Glomerular visceral epithelial cell (primary cell): ENCODE measurements at regions not wholly inside any gene's neighbourhood (a gene's known extent, or its start where the extent isn't known, plus 50 kb on each side); places are given as distances from the start of the nearest gene placed in this dataset.
"Not testable (repeated sequence)": the region's sequence is repeated elsewhere in the genome, so short reads cannot be mapped to it uniquely, and the experiment has no call there.

ENCODE experiments used
- DNase-seq: peaks from one replicate; pipeline ENCODE4 v3.0.0-alpha.2; 2016; ENCODE audit errors: extremely low spot score

GRCh38 chr1:217921126-217921904, 290.2 kb downstream of the SPATA17 start:
- DNase-seq, result no peak

GRCh38 chr1:217924924-217925323, 293.8 kb downstream of the SPATA17 start:
- no peak for DNase-seq

- DNase-seq, result no peak
These were observed 298.2 kb downstream of the SPATA17 start for GRCh38 chr1:217929213-217929885.

GRCh38 chr1:217943361-217943760, 312.2 kb downstream of the SPATA17 start:
- no peak for DNase-seq

- no peak for DNase-seq
These were observed 313.4 kb downstream of the SPATA17 start for GRCh38 chr1:217944550-217944949.

- no peak for DNase-seq
These were observed 315.4 kb downstream of the SPATA17 start for GRCh38 chr1:217946511-217946910.

- no peak for DNase-seq
These were observed 317.6 kb downstream of the SPATA17 start for GRCh38 chr1:217948741-217949140.

- DNase-seq, result no peak
These were observed 322.2 kb downstream of the SPATA17 start for GRCh38 chr1:217953330-217953729.

GRCh38 chr1:217953922-217954321, 322.8 kb downstream of the SPATA17 start:
- no peak for DNase-seq

- DNase-seq, result no peak
These were observed 324.6 kb downstream of the SPATA17 start for GRCh38 chr1:217955723-217956122.

- DNase-seq, result no peak
These were observed 319.8 kb upstream of the RRP15 start for GRCh38 chr1:217965156-217965786.

GRCh38 chr1:217968085-217968484, 317.0 kb upstream of the RRP15 start:
- DNase-seq, result no peak

- DNase-seq, result no peak
These were observed 315.7 kb upstream of the RRP15 start for GRCh38 chr1:217969428-217969827.

- no peak for DNase-seq
These were observed 307.1 kb upstream of the RRP15 start for GRCh38 chr1:217977943-217978342.

- DNase-seq, result no peak
These were observed 303.7 kb upstream of the RRP15 start for GRCh38 chr1:217981430-217981829.

GRCh38 chr1:217982331-217983050, 302.6 kb upstream of the RRP15 start:
- DNase-seq, result no peak

GRCh38 chr1:217983051-217983375, 302.1 kb upstream of the RRP15 start:
- DNase-seq, result no peak

GRCh38 chr1:217985641-217986040, 299.5 kb upstream of the RRP15 start:
- DNase-seq, result no peak

GRCh38 chr1:217989510-217989909, 295.6 kb upstream of the RRP15 start:
- no peak for DNase-seq

- DNase-seq, result no peak
These were observed 291.7 kb upstream of the RRP15 start for GRCh38 chr1:217993439-217993838.

- DNase-seq, result not testable (repeated sequence)
These were observed 276.8 kb upstream of the RRP15 start for GRCh38 chr1:218008296-218008695.

GRCh38 chr1:218015106-218015505, 270.0 kb upstream of the RRP15 start:
- DNase-seq, result not testable (repeated sequence)
